SK-N-SH (cell line): ENCODE measurements at regions not wholly inside any gene's neighbourhood (a gene's known extent, or its start where the extent isn't known, plus 50 kb on each side); places are given as distances from the start of the nearest gene placed in this dataset.

Source experiments
- CTCF ChIA-PET: fragments of 300-600, 350-600 bp; formaldehyde crosslinking; extraction: SDS; loops from one replicate; lab custom pipeline; 2021; lab: Yijun Ruan, JAX
- POLR2A ChIA-PET: fragments of 350-600 bp; sonication (Branson Sonifier 250); formaldehyde crosslinking; extraction: SDS; loops from one replicate; lab custom pipeline; 2020; ENCODE audit warnings: antibody characterized with exemption, inconsistent platforms; lab: Yijun Ruan, JAX
- DNase-seq: peaks from one replicate; pipeline ENCODE4 v3.0.0; 2012
- H2AFZ ChIP-seq: fragments of 200-600 bp; sonication (generic); 2 replicates; pipeline ENCODE4 v1.8.1; 2016; ENCODE audit warnings: antibody characterized with exemption, mild to moderate bottlenecking, low read depth
- H3F3A ChIP-seq: fragments of 200-600 bp; sonication (generic); replicated peaks from 2 replicates; pipeline ENCODE3; 2016; ENCODE audit warnings: antibody characterized with exemption, mild to moderate bottlenecking; ENCODE audit not compliant: insufficient read depth
- H3K27ac ChIP-seq, 2 experiments: fragments of 200-500 bp in 1 of 2; fragments of 200-600 bp in 1 of 2; sonication (Bioruptor generic) in 1 of 2; sonication (generic), shearing (Covaris generic) in 1 of 2; 2 replicates each; pipeline versions ENCODE4 v1.5.1 to v1.6.1; 2014 to 2016; ENCODE audit warnings: low read depth in 2 of 2, inconsistent platforms in 1 of 2, low read length in 1 of 2, mild to moderate bottlenecking in 1 of 2, mixed read lengths in 1 of 2
- H3K27me3 ChIP-seq: fragments of 200-600 bp; sonication (generic), shearing (Covaris generic); 2 replicates; pipeline ENCODE4 v1.6.1; 2016; ENCODE audit warnings: mixed run types; ENCODE audit not compliant: insufficient read depth
- H3K36me3 ChIP-seq, 2 experiments: fragments of 200-500 bp in 1 of 2; fragments of 200-600 bp in 1 of 2; sonication (Bioruptor generic) in 1 of 2; sonication (generic) in 1 of 2; replicated peaks in 1 of 2; 2 replicates each; pipeline versions ENCODE3 to v1.5.1; 2014 to 2016; ENCODE audit warnings: low read length in 1 of 2, mild to moderate bottlenecking in 1 of 2; ENCODE audit not compliant: insufficient read depth in 2 of 2, control insufficient read depth in 1 of 2
- H3K4me1 ChIP-seq, 2 experiments: fragments of 200-500 bp in 1 of 2; fragments of 200-600 bp in 1 of 2; sonication (Bioruptor generic) in 1 of 2; sonication (generic), shearing (Covaris generic) in 1 of 2; 2 replicates each; pipeline versions ENCODE4 v1.5.1 to v1.6.1; 2014 to 2016; ENCODE audit warnings: low read depth in 1 of 2, low read length in 1 of 2, mixed run types in 1 of 2; ENCODE audit not compliant: insufficient read depth in 2 of 2, control insufficient read depth in 1 of 2
- H3K4me2 ChIP-seq: fragments of 200-600 bp; sonication (generic), shearing (Covaris generic); 2 replicates; pipeline ENCODE4 v1.6.1; 2017; ENCODE audit warnings: mixed run types
- H3K4me3 ChIP-seq, 2 experiments: fragments of 200-500 bp in 1 of 2; fragments of 200-600 bp in 1 of 2; sonication (Bioruptor generic) in 1 of 2; sonication (generic), shearing (Covaris generic) in 1 of 2; 2 replicates each; pipeline versions ENCODE4 v1.5.1 to v1.8.1; 2014 to 2016; ENCODE audit warnings: low read depth in 2 of 2, inconsistent platforms in 1 of 2, low read length in 1 of 2, mild to moderate bottlenecking in 1 of 2, mixed read lengths in 1 of 2, moderate library complexity in 1 of 2
- H3K79me2 ChIP-seq: fragments of 200-600 bp; sonication (generic); 2 replicates; pipeline ENCODE4 v1.8.1; 2017; ENCODE audit warnings: mild to moderate bottlenecking; ENCODE audit not compliant: insufficient read depth
- H3K9ac ChIP-seq: fragments of 200-600 bp; sonication (generic); 2 replicates; pipeline ENCODE4 v1.6.1; 2017; ENCODE audit warnings: mixed run types
- H3K9me2 ChIP-seq: fragments of 200-600 bp; sonication (generic); 2 replicates; pipeline ENCODE4 v1.6.1; 2017; ENCODE audit warnings: mixed run types
- H3K9me3 ChIP-seq: fragments of 200-600 bp; sonication (generic); 2 replicates; pipeline ENCODE4 v1.6.1; 2017; ENCODE audit warnings: mixed run types, mild to moderate bottlenecking, moderate library complexity
- H4K20me1 ChIP-seq: fragments of 200-600 bp; sonication (generic); 2 replicates; pipeline ENCODE4 v1.6.1; 2017; ENCODE audit warnings: mild to moderate bottlenecking, mixed run types; ENCODE audit not compliant: insufficient read depth
- CHD2 ChIP-seq: fragments of 150-350 bp; IDR thresholded peaks from 2 replicates; pipeline ENCODE4 v1.6.1; 2018; ENCODE audit warnings: low read length; ENCODE audit not compliant: partially characterized antibody
- CTCF ChIP-seq: fragments of 200-600 bp; sonication (generic); IDR thresholded peaks from 2 replicates; pipeline ENCODE4 v1.6.1; 2017; ENCODE audit warnings: antibody characterized with exemption, mild to moderate bottlenecking, moderate library complexity
- ELF1 ChIP-seq: IDR thresholded peaks from 2 replicates; pipeline ENCODE4 v1.4.0; 2012
- EP300 ChIP-seq, 2 experiments: IDR thresholded peaks; 2 replicates each; pipeline versions ENCODE4 v1.4.0 to v1.6.1; 2012; ENCODE audit warnings: borderline replicate concordance in 1 of 2, low read depth in 1 of 2, low read length in 1 of 2
- EZH2phosphoT487 ChIP-seq: fragments of 200-600 bp; sonication (generic); IDR thresholded peaks from 2 replicates; pipeline ENCODE4 v1.6.1; 2017; ENCODE audit warnings: low read depth, mixed run types, mild to moderate bottlenecking, antibody characterized with exemption, moderate library complexity, borderline replicate concordance
- FOSL2 ChIP-seq: IDR thresholded peaks from 2 replicates; pipeline ENCODE4 v1.4.0; 2012; ENCODE audit warnings: low read depth, mild to moderate bottlenecking, moderate library complexity, borderline replicate concordance
- FOXJ3 ChIP-seq: sonication (generic); formaldehyde crosslinking; IDR thresholded peaks from 2 replicates; pipeline ENCODE4 v1.5.1; 2020; ENCODE audit warnings: mild to moderate bottlenecking, missing genetic modification reagents
- GABPA ChIP-seq: IDR thresholded peaks from 2 replicates; pipeline ENCODE4 v1.4.0; 2012; ENCODE audit warnings: low read depth, mild to moderate bottlenecking
- GATA2 ChIP-seq: sonication (generic); formaldehyde crosslinking; IDR thresholded peaks from 2 replicates; pipeline ENCODE4 v1.5.0; 2020; ENCODE audit warnings: mild to moderate bottlenecking, missing genetic modification reagents
- IRF3 ChIP-seq: fragments of 150-350 bp; IDR thresholded peaks from 2 replicates; pipeline ENCODE4 v1.6.1; 2016; ENCODE audit warnings: mild to moderate bottlenecking, low read depth, low read length
- JUND ChIP-seq: IDR thresholded peaks from 2 replicates; pipeline ENCODE4 v1.4.0; 2012
- MEF2A ChIP-seq: IDR thresholded peaks from 2 replicates; pipeline ENCODE4 v1.4.0; 2012; ENCODE audit warnings: low read depth, borderline replicate concordance
- MXI1 ChIP-seq: IDR thresholded peaks from 2 replicates; pipeline ENCODE4 v1.6.1; 2012; ENCODE audit warnings: mild to moderate bottlenecking, low read depth, low read length, improper control_type of control experiment
- PBX3 ChIP-seq: IDR thresholded peaks from 2 replicates; pipeline ENCODE4; 2012
- POLR2AphosphoS5 ChIP-seq: IDR thresholded peaks from 2 replicates; pipeline ENCODE4 v1.6.1; 2012; ENCODE audit warnings: low read depth, low read length
- RAD21 ChIP-seq: IDR thresholded peaks from 2 replicates; pipeline ENCODE4 v1.6.1; 2012; ENCODE audit warnings: mild to moderate bottlenecking, low read length
- RCOR1 ChIP-seq: fragments of 150-350 bp; IDR thresholded peaks from 2 replicates; pipeline ENCODE4 v1.6.1; 2017; ENCODE audit warnings: antibody characterized with exemption, low read length
- REST ChIP-seq: IDR thresholded peaks from 2 replicates; pipeline ENCODE4 v1.6.1; 2012; ENCODE audit warnings: mild to moderate bottlenecking, low read depth, low read length, moderate library complexity
- RFX5 ChIP-seq: IDR thresholded peaks from 2 replicates; pipeline ENCODE4 v1.6.1; 2012; ENCODE audit warnings: mild to moderate bottlenecking, improper control_type of control experiment, low read length
- SIN3A ChIP-seq: IDR thresholded peaks from 2 replicates; pipeline ENCODE4 v1.6.1; 2012; ENCODE audit warnings: low read depth, mild to moderate bottlenecking, low read length, moderate library complexity, borderline replicate concordance
- SMC3 ChIP-seq: IDR thresholded peaks from 2 replicates; pipeline ENCODE4 v1.6.1; 2012; ENCODE audit warnings: low read depth, low read length, improper control_type of control experiment
- TAF1 ChIP-seq: IDR thresholded peaks from 2 replicates; pipeline ENCODE4 v1.6.1; 2012; ENCODE audit warnings: low read depth, mild to moderate bottlenecking, low read length, moderate library complexity, borderline replicate concordance
- USF1 ChIP-seq: IDR thresholded peaks from 2 replicates; pipeline ENCODE4 v1.4.0; 2012; ENCODE audit warnings: low read depth, borderline replicate concordance
- YY1 ChIP-seq: IDR thresholded peaks from 2 replicates; pipeline ENCODE4 v1.4.0; 2012; ENCODE audit warnings: low read depth, mild to moderate bottlenecking
- WGBS: methylation state at CpG from one replicate; pipeline ENCODE4 v1.1.6; 2017; ENCODE audit warnings: low lambda C conversion rate; 5-methylcytosine and 5-hydroxymethylcytosine counted together

GRCh38 chr3:124282751-124283651 lies 291.1 kb upstream of the ROPN1 start:
- Histone ChIP-seq H3K9me2 (no peaks in the 10 kb centered on the region), H3K27me3 (no peaks in the 10 kb centered on the region), H4K20me1 (no peaks in the 10 kb centered on the region; the same call in 1 of the 2 replicates), H3K9ac (no peak overlapping the region), H3K9me3 (no peaks in the 10 kb centered on the region), H3K27ac (peak overlapping the region; percentile 77 to 100), H3K4me3 (no peak overlapping the region), H3K4me2 (peak overlapping the region; percentile 26; the same call in 1 of the 2 replicates), H3F3A (peaks cover 8% of the 10 kb centered on the region), H3K79me2 (no peaks in the 10 kb centered on the region), H2AFZ (no peak overlapping the region), H3K36me3 (no peaks in the 10 kb centered on the region), H3K4me1 (peaks cover 0 to 43% of the 10 kb centered on the region in 2 experiments; a peak in 2 of 4 replicates)
- 9% methylated on average over 3 of the region's 3 CpGs for WGBS
- DNase-seq = peak; percentile 67
- ChIA-PET POLR2A (interaction anchor here (1.7 kb wide), 1 partner anchor 250 kb away, joined by 5 read pairs; the partner anchor contains the start of gene KALRN), CTCF (interaction anchor here (0.9 to 5.6 kb wide), 37 partner anchors 9 to 559 kb away, joined by 3 to 49 read pairs (median 5); partner anchors contain the start of gene KALRN)
- peak; percentile 35; the same call in 1 of the 2 replicates for TF ChIP-seq JUND
- no peak for TF ChIP-seq USF1
- no peak for TF ChIP-seq YY1
- no peak; the same call in 1 of the 2 replicates for TF ChIP-seq POLR2AphosphoS5
- peak; percentile 96 for TF ChIP-seq RCOR1
- no peak for TF ChIP-seq TAF1
- TF ChIP-seq GATA2 = no peak; the same call in 1 of the 2 replicates
- TF ChIP-seq GABPA = no peak
- TF ChIP-seq REST = no peak
- TF ChIP-seq MXI1 = no peak
- peak; percentile 13; the same call in 1 of the 2 replicates for TF ChIP-seq FOSL2
- TF ChIP-seq PBX3 = peak; percentile 74
- TF ChIP-seq MEF2A = no peak
- TF ChIP-seq SMC3 = no peak
- TF ChIP-seq EP300 (IDR thresholded peaks at IDR 0.05; ENCODE audit: borderline replicate concordance in 1 of 2, low read depth in 1 of 2, low read length in 1 of 2) = peak in 1 of 2 experiments; percentile 58; a peak in 2 of 4 replicates
- TF ChIP-seq FOXJ3 (CRISPR knock-in tag) = peak; percentile 44; the same call in 1 of the 2 replicates
- TF ChIP-seq CHD2 = peak; percentile 23
- TF ChIP-seq RFX5 = no peak
- no peak for TF ChIP-seq CTCF
- TF ChIP-seq EZH2phosphoT487 = no peak
- no peak for TF ChIP-seq SIN3A
- peak; percentile 12; the same call in 1 of the 2 replicates for TF ChIP-seq RAD21
- TF ChIP-seq IRF3 = no peak
- no peak for TF ChIP-seq ELF1
